ENCODE measurements at regions not wholly inside any gene's neighbourhood (a gene's known extent, or its start where the extent isn't known, plus 50 kb on each side); places are given as distances from the start of the nearest gene placed in this dataset.
A peak's percentile ranks its signal among the peaks of the same experiment; 100 is the strongest.

DNA sequence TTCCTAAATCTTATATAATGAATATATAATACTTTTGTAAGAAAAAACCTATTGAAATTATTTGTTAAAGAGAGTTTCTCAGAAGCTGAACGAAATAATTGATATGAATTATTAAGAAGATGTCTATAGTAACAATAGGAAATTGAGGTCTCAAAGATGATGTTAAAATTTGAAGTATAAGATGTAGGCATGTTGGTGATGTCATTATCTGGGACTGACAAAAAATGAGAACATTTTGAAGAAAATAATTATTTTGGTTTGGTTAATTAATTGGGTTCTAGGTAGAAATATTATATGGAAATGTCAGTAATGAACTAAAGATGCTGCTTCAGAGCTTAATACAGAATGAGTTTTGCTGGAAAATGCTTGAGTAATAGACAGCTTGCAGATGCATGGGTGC is 501.4 kb upstream of the ST8SIA4 start:
- no peaks in the 10 kb centered on the region for H3K27me3 ChIP-seq (ENCODE audit: low read length)
- no peaks in the 10 kb centered on the region for H4K20me1 ChIP-seq (ENCODE audit: low read length)
- H3F3A ChIP-seq (ENCODE audit: low read length, unreplicated experiment): no peaks in the 10 kb centered on the region
- no peaks in the 10 kb centered on the region for H3K9me3 ChIP-seq (ENCODE audit: low read length)
- POLR2A ChIA-PET (ENCODE audit: unreplicated experiment): no interaction called here
- TF ChIP-seq EZH2phosphoT487 (IDR thresholded peaks at IDR 0.05; ENCODE audit: borderline replicate concordance, low read length) (no peak), EZH2 (IDR thresholded peaks at IDR 0.05; ENCODE audit: low read length, unreplicated experiment) (no peak)
- TF ChIP-seq, protein P1, sequence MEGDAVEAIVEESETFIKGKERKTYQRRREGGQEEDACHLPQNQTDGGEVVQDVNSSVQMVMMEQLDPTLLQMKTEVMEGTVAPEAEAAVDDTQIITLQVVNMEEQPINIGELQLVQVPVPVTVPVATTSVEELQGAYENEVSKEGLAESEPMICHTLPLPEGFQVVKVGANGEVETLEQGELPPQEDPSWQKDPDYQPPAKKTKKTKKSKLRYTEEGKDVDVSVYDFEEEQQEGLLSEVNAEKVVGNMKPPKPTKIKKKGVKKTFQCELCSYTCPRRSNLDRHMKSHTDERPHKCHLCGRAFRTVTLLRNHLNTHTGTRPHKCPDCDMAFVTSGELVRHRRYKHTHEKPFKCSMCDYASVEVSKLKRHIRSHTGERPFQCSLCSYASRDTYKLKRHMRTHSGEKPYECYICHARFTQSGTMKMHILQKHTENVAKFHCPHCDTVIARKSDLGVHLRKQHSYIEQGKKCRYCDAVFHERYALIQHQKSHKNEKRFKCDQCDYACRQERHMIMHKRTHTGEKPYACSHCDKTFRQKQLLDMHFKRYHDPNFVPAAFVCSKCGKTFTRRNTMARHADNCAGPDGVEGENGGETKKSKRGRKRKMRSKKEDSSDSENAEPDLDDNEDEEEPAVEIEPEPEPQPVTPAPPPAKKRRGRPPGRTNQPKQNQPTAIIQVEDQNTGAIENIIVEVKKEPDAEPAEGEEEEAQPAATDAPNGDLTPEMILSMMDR (conservative IDR thresholded peaks at IDR 0.05; ENCODE audit: low read depth, low read length): no peak
- no peak overlapping the region for H3K9ac ChIP-seq (ENCODE audit: low read length)
- no peaks in the 10 kb centered on the region for H3K79me2 ChIP-seq (ENCODE audit: low read length)
- H3K36me3 ChIP-seq (ENCODE audit: low read depth, low read length): no peaks in the 10 kb centered on the region
- no peaks in the 10 kb centered on the region for H3K9me2 ChIP-seq (replicated peaks; ENCODE audit: low read length)
- intact Hi-C loops (cut with micrococcal nuclease): no loop called here
- H3K4me3 ChIP-seq (ENCODE audit: low read length): no peak overlapping the region
- H3K27ac ChIP-seq (ENCODE audit: low read length): no peak overlapping the region
- ATAC-seq (no peak), DNase-seq (no peak)
- CTCF ChIA-PET: no interaction called here
- no peak overlapping the region for H2AFZ ChIP-seq (ENCODE audit: low read length)
- H3K4me2 ChIP-seq (ENCODE audit: low read length): no peak overlapping the region
- H3K4me1 ChIP-seq (ENCODE audit: insufficient read depth, low read length): no peaks in the 10 kb centered on the region
- no TSS peak for BruUV-seq (replicated peaks)

- ChIA-PET CTCF (no interaction called here), POLR2A (ENCODE audit: unreplicated experiment) (no interaction called here)
- H3K9ac ChIP-seq (ENCODE audit: low read length): no peak overlapping the region
- ATAC-seq: no peak
- H3K4me2 ChIP-seq (ENCODE audit: low read length): no peak overlapping the region
- H4K20me1 ChIP-seq (ENCODE audit: low read length): no peaks in the 10 kb centered on the region
- H3K36me3 ChIP-seq (ENCODE audit: low read depth, low read length): no peaks in the 10 kb centered on the region
- intact Hi-C loops (cut with micrococcal nuclease): loop anchor here (5.0 to 10.0 kb wide), 3 partner anchors 281 to 772 kb away; no protein-coding TSS in a partner anchor
- no peaks in the 10 kb centered on the region for H3K79me2 ChIP-seq (ENCODE audit: low read length)
- no TSS peak for BruUV-seq (replicated peaks)
- no peak overlapping the region for H2AFZ ChIP-seq (ENCODE audit: low read length)
- H3K27ac ChIP-seq (ENCODE audit: low read length): no peak overlapping the region
- H3K4me1 ChIP-seq (ENCODE audit: insufficient read depth, low read length): no peaks in the 10 kb centered on the region
- H3K4me3 ChIP-seq (ENCODE audit: low read length): no peak overlapping the region
- no peaks in the 10 kb centered on the region for H3K9me2 ChIP-seq (replicated peaks; ENCODE audit: low read length)
- no peaks in the 10 kb centered on the region for H3F3A ChIP-seq (ENCODE audit: low read length, unreplicated experiment)
- no peaks in the 10 kb centered on the region for H3K27me3 ChIP-seq (ENCODE audit: low read length)
- DNase-seq: no peak
- H3K9me3 ChIP-seq (ENCODE audit: low read length): 0 out of 2 replicates have a peak, but pooled peaks cover 3% of the 10 kb centered on the region
- TF ChIP-seq, protein P1 (conservative IDR thresholded peaks at IDR 0.05; ENCODE audit: low read depth, low read length): no peak
- no peak for TF ChIP-seq EZH2 (IDR thresholded peaks at IDR 0.05; ENCODE audit: low read length, unreplicated experiment)
- TF ChIP-seq EZH2phosphoT487 (IDR thresholded peaks at IDR 0.05; ENCODE audit: borderline replicate concordance, low read length): no peak
Measured at GRCh38 chr5:101393795-101394450, 490.8 kb upstream of the ST8SIA4 start.

DNA sequence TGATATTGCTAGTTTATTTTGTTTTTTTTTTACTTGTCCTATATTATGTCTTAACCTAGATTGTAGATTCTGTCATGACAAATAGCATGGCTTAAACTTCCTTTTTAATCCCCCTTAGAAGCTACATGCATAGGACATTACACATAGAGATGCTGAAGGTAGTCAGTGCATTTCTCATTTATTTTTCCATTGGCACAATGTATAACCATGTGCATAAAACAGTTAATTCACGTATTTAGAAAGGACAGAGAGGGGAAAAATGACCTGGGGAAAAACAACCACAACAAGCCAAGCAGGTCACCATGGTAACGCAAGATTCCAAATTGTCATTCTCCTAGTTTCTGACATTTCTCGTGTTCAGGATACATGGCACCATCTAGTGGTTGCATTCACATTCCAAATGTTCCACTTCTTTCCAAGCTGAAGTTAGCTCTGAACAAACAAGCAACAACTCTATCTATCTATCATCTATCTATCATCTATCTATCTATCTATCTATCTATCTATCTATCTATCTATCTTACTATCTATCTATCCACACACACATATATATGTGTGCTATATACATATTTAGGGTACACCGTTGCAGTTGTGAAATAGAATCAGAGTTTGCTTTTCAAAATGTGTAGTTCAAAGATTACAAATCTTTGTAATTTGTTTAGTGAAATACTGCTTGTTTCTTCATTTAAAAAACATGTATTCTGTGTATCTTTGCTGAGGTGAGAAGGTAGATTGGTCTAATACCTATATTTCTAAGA is 487.2 kb upstream of the ST8SIA4 start:
- ATAC-seq (peak; percentile 49), DNase-seq (peak; percentile 71)
- no peak overlapping the region for H3K4me3 ChIP-seq (ENCODE audit: low read length)
- no peaks in the 10 kb centered on the region for H3K9me3 ChIP-seq (ENCODE audit: low read length)
- H3K27me3 ChIP-seq (ENCODE audit: low read length): no peaks in the 10 kb centered on the region
- CTCF ChIA-PET: no interaction called here
- H3K27ac ChIP-seq (ENCODE audit: low read length): no peak overlapping the region
- H3K9me2 ChIP-seq (replicated peaks; ENCODE audit: low read length): no peaks in the 10 kb centered on the region
- no peak for TF ChIP-seq EZH2 (IDR thresholded peaks at IDR 0.05; ENCODE audit: low read length, unreplicated experiment)
- TF ChIP-seq EZH2phosphoT487 (IDR thresholded peaks at IDR 0.05; ENCODE audit: borderline replicate concordance, low read length): no peak
- TF ChIP-seq, protein P1 (conservative IDR thresholded peaks at IDR 0.05; ENCODE audit: low read depth, low read length): peak; percentile 82
- H3K4me2 ChIP-seq (ENCODE audit: low read length): no peak overlapping the region
- H4K20me1 ChIP-seq (ENCODE audit: low read length): no peaks in the 10 kb centered on the region
- H2AFZ ChIP-seq (ENCODE audit: low read length): no peak overlapping the region
- POLR2A ChIA-PET (ENCODE audit: unreplicated experiment): no interaction called here
- no peak overlapping the region for H3K9ac ChIP-seq (ENCODE audit: low read length)
- no TSS peak for BruUV-seq (replicated peaks)
- no peaks in the 10 kb centered on the region for H3F3A ChIP-seq (ENCODE audit: low read length, unreplicated experiment)
- no peaks in the 10 kb centered on the region for H3K4me1 ChIP-seq (ENCODE audit: insufficient read depth, low read length)
- H3K79me2 ChIP-seq (ENCODE audit: low read length): no peaks in the 10 kb centered on the region
- H3K36me3 ChIP-seq (ENCODE audit: low read depth, low read length): no peaks in the 10 kb centered on the region
- intact Hi-C loops (cut with micrococcal nuclease): loop anchor here (5.0 to 10.0 kb wide), 3 partner anchors 284 to 768 kb away; no protein-coding TSS in a partner anchor

Measured in PC-3 (cell line).